Left kidney (tissue), 1 donor: ENCODE measurements at regions not wholly inside any gene's neighbourhood (a gene's known extent, or its start where the extent isn't known, plus 50 kb on each side); places are given as distances from the start of the nearest gene placed in this dataset.

ENCODE experiments used
- DNase-seq: peaks from one replicate; pipeline ENCODE4 v3.0.0-alpha.2; 2013

- no peak for DNase-seq
Observed at GRCh38 chr7:57367171-57367570, 82.8 kb upstream of the ZNF716 start.

GRCh38 chr7:57370066-57370738 is 79.8 kb upstream of the ZNF716 start:
- no peak for DNase-seq

GRCh38 chr7:57370739-57371098 is 79.3 kb upstream of the ZNF716 start:
- DNase-seq: no peak

GRCh38 chr7:57375783-57376182 is 74.2 kb upstream of the ZNF716 start:
- no peak for DNase-seq

- no peak for DNase-seq
Observed at GRCh38 chr7:57381581-57381980, 68.4 kb upstream of the ZNF716 start.

- DNase-seq: no peak
Observed at GRCh38 chr7:57384380-57384779, 65.6 kb upstream of the ZNF716 start.

- DNase-seq: no peak
Observed at GRCh38 chr7:57385668-57386067, 64.3 kb upstream of the ZNF716 start.

- DNase-seq: no peak
Observed at GRCh38 chr7:57388761-57389160, 61.2 kb upstream of the ZNF716 start.

GRCh38 chr7:57398548-57398947 is 51.4 kb upstream of the ZNF716 start:
- no peak for DNase-seq

- DNase-seq: no peak
Observed at GRCh38 chr7:57399251-57399940, 50.6 kb upstream of the ZNF716 start.

- no peak for DNase-seq
Observed at GRCh38 chr7:57399972-57400371, 50.0 kb upstream of the ZNF716 start.
